ENCODE measurements at regions not wholly inside any gene's neighbourhood (a gene's known extent, or its start where the extent isn't known, plus 50 kb on each side); places are given as distances from the start of the nearest gene placed in this dataset.
A peak's percentile ranks its signal among the peaks of the same experiment; 100 is the strongest.

- H3K27ac Mint-ChIP-seq, result no peak overlapping the region
- H3K4me3 ChIP-seq (replicated peaks in 1 of 3; ENCODE audit: low read depth in 2 of 3, low read length in 3 of 3), result no peak overlapping the region
- H3K4me1 ChIP-seq (ENCODE audit: control insufficient read depth in 1 of 2, insufficient read depth in 2 of 2, low read length in 2 of 2), result peaks cover 3 to 5% of the 10 kb centered on the region in 2 donors
- 93% methylated on average over 2 of the region's 5 CpGs for WGBS (ENCODE audit: insufficient coverage)
- no peak overlapping the region for H3K4me3 Mint-ChIP-seq
- TF ChIP-seq CTCF (IDR thresholded peaks at IDR 0.05), result no peak
- H4K20me1 ChIP-seq (ENCODE audit: insufficient read depth, low read length), result no peaks in the 10 kb centered on the region
- H2AFZ ChIP-seq (ENCODE audit: insufficient read depth, low read depth, low read length, poor library complexity, severe bottlenecking), result no peak overlapping the region
- no peak for DNase-seq
- H3K27me3 Mint-ChIP-seq (ENCODE audit: low read depth in 3 of 3), result peaks cover 0 to 5% (median 2%) of the 10 kb centered on the region in 3 donors
- no peak overlapping the region for H3K27ac ChIP-seq (ENCODE audit: low read depth in 1 of 2, low read length in 2 of 2)
- H3K4me2 ChIP-seq (replicated peaks; ENCODE audit: extremely low read depth, low read length, poor library complexity, severe bottlenecking), result no peak overlapping the region
- no peaks in the 10 kb centered on the region for H3K36me3 Mint-ChIP-seq
- H3K79me2 ChIP-seq (ENCODE audit: insufficient read depth, low read length), result no peaks in the 10 kb centered on the region
- no peaks in the 10 kb centered on the region for H3K36me3 ChIP-seq (replicated peaks in 1 of 2; ENCODE audit: control insufficient read depth in 1 of 2, insufficient read depth in 2 of 2, low read length in 2 of 2)
- no peaks in the 10 kb centered on the region for H3K27me3 ChIP-seq (ENCODE audit: control insufficient read depth in 2 of 2, insufficient read depth in 2 of 2, low read length in 2 of 2)
- peaks cover 10% of the 10 kb centered on the region for H3K4me1 Mint-ChIP-seq
- peaks cover 11 to 14% of the 10 kb centered on the region in 2 donors for H3K9me3 ChIP-seq (replicated peaks in 1 of 2; ENCODE audit: control insufficient read depth in 1 of 2, insufficient read depth in 1 of 2, low read length in 2 of 2)
- no peak overlapping the region for H3K9ac ChIP-seq (ENCODE audit: insufficient read depth, low read length, poor library complexity, severe bottlenecking)
- intact Hi-C loops (cut with micrococcal nuclease), result no loop called here
- peaks cover 7 to 17% (median 13%) of the 10 kb centered on the region in 7 donors for H3K9me3 Mint-ChIP-seq
These were observed 233.8 kb upstream of the RUNX1 start for GRCh38 chr21:35282944-35283343.

- WGBS (ENCODE audit: insufficient coverage), result 0% methylated on average over 3 of the region's 3 CpGs
These were observed 232.9 kb upstream of the RUNX1 start for GRCh38 chr21:35281956-35282355.

More at GRCh38 chr21:35281956-35282355, 232.9 kb upstream of the RUNX1 start:
- Mint-ChIP-seq H3K27me3 (ENCODE audit: low read depth in 3 of 3) (peaks cover 0 to 5% (median 2%) of the 10 kb centered on the region in 3 donors), H3K9me3 (peaks cover 2 to 7% (median 7%) of the 10 kb centered on the region in 7 donors), H3K4me1 (peaks cover 10% of the 10 kb centered on the region), H3K4me3 (peak overlapping the region in 1 of 2 donors; percentile 11), H3K36me3 (no peaks in the 10 kb centered on the region), H3K27ac (peak overlapping the region in 1 of 7 donors; percentile 2)
- DNase-seq, result peak in 1 of 3 donors; percentile 12
- intact Hi-C loops (cut with micrococcal nuclease), result no loop called here
- Histone ChIP-seq H3K9me3 (replicated peaks in 1 of 2; ENCODE audit: control insufficient read depth in 1 of 2, insufficient read depth in 1 of 2, low read length in 2 of 2) (peaks cover 4 to 8% of the 10 kb centered on the region in 2 donors), H3K4me1 (ENCODE audit: control insufficient read depth in 1 of 2, insufficient read depth in 2 of 2, low read length in 2 of 2) (peaks cover 3 to 5% of the 10 kb centered on the region in 2 donors), H3K27me3 (ENCODE audit: control insufficient read depth in 2 of 2, insufficient read depth in 2 of 2, low read length in 2 of 2) (no peaks in the 10 kb centered on the region), H3K4me2 (replicated peaks; ENCODE audit: extremely low read depth, low read length, poor library complexity, severe bottlenecking) (peak overlapping the region; percentile 1), H3K4me3 (replicated peaks in 1 of 3; ENCODE audit: low read depth in 2 of 3, low read length in 3 of 3) (no peak overlapping the region), H3K9ac (ENCODE audit: insufficient read depth, low read length, poor library complexity, severe bottlenecking) (no peak overlapping the region), H3K36me3 (replicated peaks in 1 of 2; ENCODE audit: control insufficient read depth in 1 of 2, insufficient read depth in 2 of 2, low read length in 2 of 2) (no peaks in the 10 kb centered on the region), H4K20me1 (ENCODE audit: insufficient read depth, low read length) (no peaks in the 10 kb centered on the region), H2AFZ (ENCODE audit: insufficient read depth, low read depth, low read length, poor library complexity, severe bottlenecking) (no peak overlapping the region), H3K79me2 (ENCODE audit: insufficient read depth, low read length) (no peaks in the 10 kb centered on the region), H3K27ac (ENCODE audit: low read depth in 1 of 2, low read length in 2 of 2) (no peak overlapping the region)
- TF ChIP-seq CTCF (IDR thresholded peaks at IDR 0.05), result no peak

All from CD14-positive monocyte (primary cell).